ENCODE measurements at regions not wholly inside any gene's neighbourhood (a gene's known extent, or its start where the extent isn't known, plus 50 kb on each side); places are given as distances from the start of the nearest gene placed in this dataset.

DNA sequence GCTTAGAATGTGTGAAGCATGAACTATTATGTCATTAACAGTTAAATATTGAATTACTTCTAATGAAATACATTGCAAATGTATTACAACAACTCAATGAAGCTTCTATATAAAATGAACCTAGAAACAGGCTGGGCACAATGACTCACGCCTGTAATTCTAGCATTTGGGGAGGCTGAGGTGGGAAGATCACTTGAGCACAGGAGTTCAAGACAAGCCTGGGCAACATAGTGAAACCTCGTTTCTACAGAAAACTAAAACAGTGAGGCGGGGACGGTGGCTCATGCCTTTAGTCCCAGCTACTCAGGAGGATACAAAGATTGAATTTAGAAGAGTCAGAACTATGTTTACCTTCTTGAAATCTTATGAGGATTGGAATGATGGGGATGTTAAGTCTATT is 505.1 kb downstream of the SLITRK5 start:
- Histone ChIP-seq H3K9ac (ENCODE audit: low read depth in 1 of 2, low read length in 2 of 2) (no peak overlapping the region), H3K4me1 (ENCODE audit: control insufficient read depth in 4 of 4, insufficient read depth in 4 of 4, low read length in 3 of 4) (no peaks in the 10 kb centered on the region), H3K4me3 (ENCODE audit: low read depth in 1 of 3, low read length in 3 of 3) (no peak overlapping the region), H3K27ac (ENCODE audit: low read depth in 1 of 2, low read length in 2 of 2) (no peak overlapping the region), H3K9me3 (ENCODE audit: control insufficient read depth in 4 of 4, low read length in 3 of 4) (no peaks in the 10 kb centered on the region), H3K27me3 (ENCODE audit: control insufficient read depth in 4 of 4, insufficient read depth in 4 of 4, low read length in 3 of 4) (no peaks in the 10 kb centered on the region), H3K36me3 (ENCODE audit: control insufficient read depth in 4 of 4, insufficient read depth in 3 of 4, low read depth in 1 of 4, low read length in 3 of 4) (no peaks in the 10 kb centered on the region)
- no peak for DNase-seq (ENCODE audit: low spot score)
- 74% methylated on average over 4 of the region's 4 CpGs for WGBS
- TF ChIP-seq SP1 (IDR thresholded peaks at IDR 0.05) (no peak), FOXA1 (IDR thresholded peaks at IDR 0.05) (no peak), MAX (IDR thresholded peaks at IDR 0.05) (no peak), ATF3 (IDR thresholded peaks at IDR 0.05) (no peak), YY1 (IDR thresholded peaks at IDR 0.05) (no peak), GABPA (IDR thresholded peaks at IDR 0.05 in 1 of 2, conservative IDR thresholded peaks at IDR 0.05 in 1 of 2) (no peak), TAF1 (conservative IDR thresholded peaks at IDR 0.05) (no peak), HNF4G (IDR thresholded peaks at IDR 0.05) (no peak), CTCF (IDR thresholded peaks at IDR 0.05; ENCODE audit: low read depth, low read length, missing input control) (no peak)
- TF ChIP-seq, protein P1, sequence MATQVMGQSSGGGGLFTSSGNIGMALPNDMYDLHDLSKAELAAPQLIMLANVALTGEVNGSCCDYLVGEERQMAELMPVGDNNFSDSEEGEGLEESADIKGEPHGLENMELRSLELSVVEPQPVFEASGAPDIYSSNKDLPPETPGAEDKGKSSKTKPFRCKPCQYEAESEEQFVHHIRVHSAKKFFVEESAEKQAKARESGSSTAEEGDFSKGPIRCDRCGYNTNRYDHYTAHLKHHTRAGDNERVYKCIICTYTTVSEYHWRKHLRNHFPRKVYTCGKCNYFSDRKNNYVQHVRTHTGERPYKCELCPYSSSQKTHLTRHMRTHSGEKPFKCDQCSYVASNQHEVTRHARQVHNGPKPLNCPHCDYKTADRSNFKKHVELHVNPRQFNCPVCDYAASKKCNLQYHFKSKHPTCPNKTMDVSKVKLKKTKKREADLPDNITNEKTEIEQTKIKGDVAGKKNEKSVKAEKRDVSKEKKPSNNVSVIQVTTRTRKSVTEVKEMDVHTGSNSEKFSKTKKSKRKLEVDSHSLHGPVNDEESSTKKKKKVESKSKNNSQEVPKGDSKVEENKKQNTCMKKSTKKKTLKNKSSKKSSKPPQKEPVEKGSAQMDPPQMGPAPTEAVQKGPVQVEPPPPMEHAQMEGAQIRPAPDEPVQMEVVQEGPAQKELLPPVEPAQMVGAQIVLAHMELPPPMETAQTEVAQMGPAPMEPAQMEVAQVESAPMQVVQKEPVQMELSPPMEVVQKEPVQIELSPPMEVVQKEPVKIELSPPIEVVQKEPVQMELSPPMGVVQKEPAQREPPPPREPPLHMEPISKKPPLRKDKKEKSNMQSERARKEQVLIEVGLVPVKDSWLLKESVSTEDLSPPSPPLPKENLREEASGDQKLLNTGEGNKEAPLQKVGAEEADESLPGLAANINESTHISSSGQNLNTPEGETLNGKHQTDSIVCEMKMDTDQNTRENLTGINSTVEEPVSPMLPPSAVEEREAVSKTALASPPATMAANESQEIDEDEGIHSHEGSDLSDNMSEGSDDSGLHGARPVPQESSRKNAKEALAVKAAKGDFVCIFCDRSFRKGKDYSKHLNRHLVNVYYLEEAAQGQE (IDR thresholded peaks at IDR 0.05), result no peak

DNA sequence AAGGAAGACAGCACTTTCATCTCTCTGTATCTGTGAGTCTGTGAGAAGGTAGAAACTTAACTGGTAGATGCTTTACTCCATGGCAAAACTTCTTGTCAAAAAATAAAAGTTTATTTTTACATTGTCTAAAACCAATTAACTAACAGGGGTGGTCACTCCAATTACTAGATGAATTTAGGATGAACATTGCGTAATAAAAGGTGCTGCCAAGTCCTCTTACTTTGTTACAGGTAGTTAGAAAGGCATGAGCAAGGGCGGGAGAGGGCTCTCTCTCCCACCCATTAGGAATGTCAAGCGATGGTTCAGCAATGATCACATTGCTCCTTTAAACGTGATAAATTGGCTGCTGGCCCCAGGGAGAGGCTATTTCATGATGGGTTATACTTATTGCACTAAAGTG is 512.3 kb downstream of the SLITRK5 start:
- no peak overlapping the region for H3K27ac ChIP-seq (ENCODE audit: low read depth in 1 of 2, low read length in 2 of 2)
- H3K36me3 ChIP-seq (ENCODE audit: control insufficient read depth in 4 of 4, insufficient read depth in 3 of 4, low read depth in 1 of 4, low read length in 3 of 4), result no peaks in the 10 kb centered on the region
- H3K9ac ChIP-seq (ENCODE audit: low read depth in 1 of 2, low read length in 2 of 2), result no peak overlapping the region
- no peak for DNase-seq (ENCODE audit: low spot score)
- H3K4me1 ChIP-seq (ENCODE audit: control insufficient read depth in 4 of 4, insufficient read depth in 4 of 4, low read length in 3 of 4), result no peaks in the 10 kb centered on the region
- no peaks in the 10 kb centered on the region for H3K9me3 ChIP-seq (ENCODE audit: control insufficient read depth in 4 of 4, low read length in 3 of 4)
- H3K27me3 ChIP-seq (ENCODE audit: control insufficient read depth in 4 of 4, insufficient read depth in 4 of 4, low read length in 3 of 4), result no peaks in the 10 kb centered on the region
- 61% methylated on average over 4 of the region's 4 CpGs for WGBS
- no peak overlapping the region for H3K4me3 ChIP-seq (ENCODE audit: low read depth in 1 of 3, low read length in 3 of 3)
- TF ChIP-seq, protein P1 (IDR thresholded peaks at IDR 0.05), result no peak
- no peak for TF ChIP-seq EGR1 (IDR thresholded peaks at IDR 0.05; ENCODE audit: low read depth in 2 of 2)
- TF ChIP-seq TAF1 (conservative IDR thresholded peaks at IDR 0.05), result no peak
- no peak for TF ChIP-seq FOXA2 (IDR thresholded peaks at IDR 0.05)
- no peak for TF ChIP-seq HNF4A (conservative IDR thresholded peaks at IDR 0.05)
- no peak for TF ChIP-seq NR2F2 (IDR thresholded peaks at IDR 0.05)
- no peak for TF ChIP-seq FOXA1 (IDR thresholded peaks at IDR 0.05)
- no peak for TF ChIP-seq GABPA (IDR thresholded peaks at IDR 0.05 in 1 of 2, conservative IDR thresholded peaks at IDR 0.05 in 1 of 2)
- TF ChIP-seq JUND (IDR thresholded peaks at IDR 0.05), result no peak
- TF ChIP-seq ZBTB33 (IDR thresholded peaks at IDR 0.05), result no peak
- TF ChIP-seq RAD21 (IDR thresholded peaks at IDR 0.05), result no peak
- no peak for TF ChIP-seq MAX (IDR thresholded peaks at IDR 0.05)
- no peak for TF ChIP-seq RXRA (IDR thresholded peaks at IDR 0.05)
- no peak for TF ChIP-seq SP1 (IDR thresholded peaks at IDR 0.05)
- no peak for TF ChIP-seq CTCF (IDR thresholded peaks at IDR 0.05; ENCODE audit: low read depth, low read length, missing input control)
- no peak for TF ChIP-seq HNF4G (IDR thresholded peaks at IDR 0.05)
- TF ChIP-seq YY1 (IDR thresholded peaks at IDR 0.05), result no peak

Data from liver (tissue), 8 donors.